ENCODE measurements at regions not wholly inside any gene's neighbourhood (a gene's known extent, or its start where the extent isn't known, plus 50 kb on each side); places are given as distances from the start of the nearest gene placed in this dataset.
"Not testable (repeated sequence)": the region's sequence is repeated elsewhere in the genome, so short reads cannot be mapped to it uniquely, and the experiment has no call there.

DNA sequence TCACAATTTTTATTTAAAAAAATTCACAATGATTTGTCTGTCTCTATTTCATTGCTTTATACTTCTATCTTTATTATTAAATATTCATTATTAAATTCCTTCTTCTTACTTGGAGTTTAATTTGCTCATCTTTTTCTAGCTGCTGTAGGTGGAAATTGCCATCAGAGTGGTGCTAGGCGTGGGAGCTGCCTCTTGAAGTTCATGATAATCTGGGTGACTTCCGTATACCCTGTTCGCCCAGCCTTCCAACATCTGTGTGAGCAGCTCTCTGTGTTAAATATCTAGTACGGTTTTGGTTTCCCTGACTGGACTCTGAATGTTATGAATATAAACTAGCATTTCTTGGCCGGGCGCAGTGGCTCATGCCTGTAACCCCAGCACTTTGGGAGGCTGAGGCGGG is 84.0 kb upstream of the RPH3AL start:
- TF ChIP-seq ZNF583 (CRISPR knock-in tag; IDR thresholded peaks at IDR 0.05) = no peak
- TF ChIP-seq, protein P1, sequence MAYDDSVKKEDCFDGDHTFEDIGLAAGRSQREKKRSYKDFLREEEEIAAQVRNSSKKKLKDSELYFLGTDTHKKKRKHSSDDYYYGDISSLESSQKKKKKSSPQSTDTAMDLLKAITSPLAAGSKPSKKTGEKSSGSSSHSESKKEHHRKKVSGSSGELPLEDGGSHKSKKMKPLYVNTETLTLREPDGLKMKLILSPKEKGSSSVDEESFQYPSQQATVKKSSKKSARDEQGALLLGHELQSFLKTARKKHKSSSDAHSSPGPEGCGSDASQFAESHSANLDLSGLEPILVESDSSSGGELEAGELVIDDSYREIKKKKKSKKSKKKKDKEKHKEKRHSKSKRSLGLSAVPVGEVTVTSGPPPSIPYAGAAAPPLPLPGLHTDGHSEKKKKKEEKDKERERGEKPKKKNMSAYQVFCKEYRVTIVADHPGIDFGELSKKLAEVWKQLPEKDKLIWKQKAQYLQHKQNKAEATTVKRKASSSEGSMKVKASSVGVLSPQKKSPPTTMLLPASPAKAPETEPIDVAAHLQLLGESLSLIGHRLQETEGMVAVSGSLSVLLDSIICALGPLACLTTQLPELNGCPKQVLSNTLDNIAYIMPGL (CRISPR knock-in tag; IDR thresholded peaks at IDR 0.05) = no peak
- TF ChIP-seq NCOA6 (IDR thresholded peaks at IDR 0.05) = no peak
- Histone ChIP-seq H3K4me2 (ENCODE audit: insufficient read depth, low read length) (no peak overlapping the region), H3K9me3 (replicated peaks; ENCODE audit: control insufficient read depth, insufficient read depth, low read depth, low read length) (peaks cover 8% of the 10 kb centered on the region; the same call in 1 of the 2 replicates), H3K27ac (ENCODE audit: extremely low read depth, low read depth, low read length) (no peak overlapping the region), H3K9ac (ENCODE audit: insufficient read depth in 1 of 2, low read depth in 2 of 2, low read length in 2 of 2) (no peak overlapping the region), H4K20me1 (replicated peaks; ENCODE audit: control insufficient read depth, insufficient read depth, low read length) (no peaks in the 10 kb centered on the region), H3K4me1 (replicated peaks in 1 of 2; ENCODE audit: control insufficient read depth in 2 of 2, insufficient read depth in 2 of 2, low read length in 2 of 2) (peaks cover 0 to 6% of the 10 kb centered on the region in 2 experiments; a peak in 1 of 5 replicates), H3K27me3 (ENCODE audit: control insufficient read depth in 2 of 2, insufficient read depth in 2 of 2, low read length in 2 of 2) (peaks cover 0 to 7% of the 10 kb centered on the region in 2 experiments; a peak in 3 of 5 replicates), H3K4me3 (no peak overlapping the region), H3K36me3 (ENCODE audit: control insufficient read depth, insufficient read depth, low read length) (no peaks in the 10 kb centered on the region), H2AFZ (ENCODE audit: low read depth, low read length) (no peak overlapping the region), H3K79me2 (ENCODE audit: control insufficient read depth, insufficient read depth, low read length) (no peaks in the 10 kb centered on the region), H3K9me1 (ENCODE audit: control insufficient read depth, insufficient read depth, low read length) (no peaks in the 10 kb centered on the region)
- DNase-seq (ENCODE audit: extremely low read depth in 1 of 4, low spot score in 3 of 4) (no peak), FAIRE-seq (no peak), ATAC-seq (no peak)
- 2% methylated on average over 6 of the region's 7 CpGs for WGBS (ENCODE audit: insufficient coverage, low coverage, missing lambda C conversion rate)
- BruUV-seq (replicated peaks) = no TSS peak
- intact Hi-C loops (cut with micrococcal nuclease) = no loop called here
- POLR2A ChIA-PET = no interaction called here
- CTCF ChIA-PET (ENCODE audit: low intra/inter-chr PET ratio) = no interaction called here
- in situ Hi-C loops (cut with MboI) = loop anchor here (5.0 kb wide), 1 partner anchor 61 kb away; no protein-coding TSS in a partner anchor

DNA sequence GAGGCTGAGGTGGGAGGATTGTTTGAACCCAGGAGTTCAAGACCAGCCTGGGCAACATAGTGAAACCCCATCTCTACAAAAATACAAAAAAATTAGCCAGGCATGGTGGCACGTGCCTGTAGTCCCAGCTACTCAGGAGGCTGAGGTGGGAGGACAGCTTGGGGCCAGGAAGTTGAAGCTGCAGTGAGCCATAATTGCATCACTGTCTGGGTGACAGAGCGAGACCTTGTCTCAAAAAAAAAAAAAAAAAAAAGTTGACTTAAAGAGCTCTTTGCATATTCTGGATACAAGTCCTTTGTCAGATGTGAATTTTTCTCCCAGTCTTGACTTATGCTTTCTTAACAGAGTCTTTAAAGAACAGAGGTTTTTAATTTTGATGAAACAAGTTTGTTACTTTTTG is 79.9 kb upstream of the RPH3AL start:
- H4K20me1 ChIP-seq (replicated peaks; ENCODE audit: control insufficient read depth, insufficient read depth, low read length); FAIRE-seq; H3K9me1 ChIP-seq (ENCODE audit: control insufficient read depth, insufficient read depth, low read length); H3K79me2 ChIP-seq (ENCODE audit: control insufficient read depth, insufficient read depth, low read length); DNase-seq (ENCODE audit: extremely low read depth in 1 of 4, low spot score in 3 of 4); BruUV-seq (replicated peaks); POLR2A ChIA-PET; CTCF ChIA-PET (ENCODE audit: low intra/inter-chr PET ratio); intact Hi-C loops (cut with micrococcal nuclease); H3K4me2 ChIP-seq (ENCODE audit: insufficient read depth, low read length); H3K36me3 ChIP-seq (ENCODE audit: control insufficient read depth, insufficient read depth, low read length); H3K4me3 ChIP-seq; H3K4me1 ChIP-seq (replicated peaks in 1 of 2; ENCODE audit: control insufficient read depth in 2 of 2, insufficient read depth in 2 of 2, low read length in 2 of 2); ATAC-seq; H3K27me3 ChIP-seq (ENCODE audit: control insufficient read depth in 2 of 2, insufficient read depth in 2 of 2, low read length in 2 of 2); H3K9ac ChIP-seq (ENCODE audit: insufficient read depth in 1 of 2, low read depth in 2 of 2, low read length in 2 of 2); H2AFZ ChIP-seq (ENCODE audit: low read depth, low read length); H3K27ac ChIP-seq (ENCODE audit: extremely low read depth, low read depth, low read length); H3K9me3 ChIP-seq (replicated peaks; ENCODE audit: control insufficient read depth, insufficient read depth, low read depth, low read length); in situ Hi-C loops (cut with MboI): not testable (repeated sequence)
- TF ChIP-seq, protein P2, sequence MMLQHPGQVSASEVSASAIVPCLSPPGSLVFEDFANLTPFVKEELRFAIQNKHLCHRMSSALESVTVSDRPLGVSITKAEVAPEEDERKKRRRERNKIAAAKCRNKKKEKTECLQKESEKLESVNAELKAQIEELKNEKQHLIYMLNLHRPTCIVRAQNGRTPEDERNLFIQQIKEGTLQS (IDR thresholded peaks at IDR 0.05) = 0 out of 2 replicates have a peak, but pooled peaks have one; percentile 9
- TF ChIP-seq, protein P2 (CRISPR knock-in tag; conservative IDR thresholded peaks at IDR 0.05) = not testable (repeated sequence)
- WGBS (ENCODE audit: insufficient coverage, low coverage, missing lambda C conversion rate) = no CpG with 5 or more reads among the region's 2 CpGs

Measured in K562 (cell line).